Skin epidermis (tissue), 12 donors: ENCODE measurements at regions not wholly inside any gene's neighbourhood (a gene's known extent, or its start where the extent isn't known, plus 50 kb on each side); places are given as distances from the start of the nearest gene placed in this dataset.
"Not testable (repeated sequence)": the region's sequence is repeated elsewhere in the genome, so short reads cannot be mapped to it uniquely, and the experiment has no call there.

Source experiments
- H3K27ac ChIP-seq, 21 experiments: fragments of 200-600 bp; sonication (generic) in 11 of 21; one replicate each; pipeline ENCODE4 v1.5.0; 2020; ENCODE audit warnings: mild to moderate bottlenecking in 3 of 21, inconsistent platforms in 2 of 21, moderate library complexity in 2 of 21
- H3K4me3 ChIP-seq, 7 experiments: fragments of 200-600 bp; sonication (generic) in 2 of 7; one replicate each; pipeline ENCODE4 v1.5.0; 2020; ENCODE audit warnings: inconsistent platforms in 2 of 7, mild to moderate bottlenecking in 2 of 7, moderate library complexity in 1 of 7

- no peak overlapping the region for H3K4me3 ChIP-seq
- H3K27ac ChIP-seq: no peak overlapping the region
Measured at GRCh38 chr20:30484009-30484748, 773.3 kb upstream of the DEFB115 start.

- H3K4me3 ChIP-seq: no peak overlapping the region
- H3K27ac ChIP-seq: no peak overlapping the region
Measured at GRCh38 chr20:30484749-30485070, 772.8 kb upstream of the DEFB115 start.

GRCh38 chr20:30485331-30486102, 771.9 kb upstream of the DEFB115 start:
- no peak overlapping the region for H3K4me3 ChIP-seq
- no peak overlapping the region for H3K27ac ChIP-seq

DNA sequence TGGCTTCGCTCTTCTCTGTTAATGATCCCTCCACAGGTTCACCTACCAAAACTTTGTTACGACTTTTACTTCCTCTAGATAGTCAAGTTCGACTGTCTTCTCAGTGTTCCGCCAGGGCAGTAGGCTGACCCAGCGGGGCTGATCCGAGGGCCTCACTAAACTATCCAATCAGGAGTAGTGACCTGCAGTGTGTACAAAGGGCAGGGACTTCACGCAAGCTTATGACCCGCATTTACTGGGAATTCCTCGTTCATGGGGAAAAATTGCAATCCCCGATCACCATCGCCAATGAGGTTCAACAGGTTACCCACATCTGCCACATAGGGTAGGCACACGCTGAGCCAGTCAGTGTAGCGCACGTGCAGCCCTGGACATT, 771.4 kb upstream of the DEFB115 start:
- Histone ChIP-seq H3K27ac (no peak overlapping the region), H3K4me3 (no peak overlapping the region)

DNA sequence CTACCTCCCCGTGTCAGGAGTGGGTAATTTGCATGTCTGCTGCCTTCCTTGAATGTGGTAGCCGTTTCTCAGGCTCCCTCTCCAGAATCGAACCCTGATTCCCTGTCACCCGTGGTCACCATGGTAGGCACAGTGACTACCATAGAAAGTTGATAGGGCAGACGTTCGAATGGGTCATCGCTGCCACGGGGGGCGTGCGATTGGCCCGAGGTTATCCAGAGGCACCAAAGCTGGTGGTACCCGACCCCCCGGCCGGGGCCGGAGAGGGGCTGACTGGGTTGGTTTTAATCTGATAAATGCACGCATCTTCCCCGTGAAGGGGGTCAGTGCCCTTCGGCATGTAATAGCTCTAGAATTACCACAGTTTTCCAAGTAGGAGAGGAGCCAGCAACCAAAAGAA, 770.0 kb upstream of the DEFB115 start:
- H3K27ac ChIP-seq, H3K4me3 ChIP-seq: not testable (repeated sequence)

GRCh38 chr20:30487947-30488926, 769.2 kb upstream of the DEFB115 start:
- Histone ChIP-seq H3K27ac (no peak overlapping the region), H3K4me3 (no peak overlapping the region)

GRCh38 chr20:30488941-30489613, 768.4 kb upstream of the DEFB115 start:
- no peak overlapping the region for H3K4me3 ChIP-seq
- no peak overlapping the region for H3K27ac ChIP-seq

- no peak overlapping the region for H3K4me3 ChIP-seq
- no peak overlapping the region for H3K27ac ChIP-seq
Measured at GRCh38 chr20:30489614-30490003, 767.9 kb upstream of the DEFB115 start.

DNA sequence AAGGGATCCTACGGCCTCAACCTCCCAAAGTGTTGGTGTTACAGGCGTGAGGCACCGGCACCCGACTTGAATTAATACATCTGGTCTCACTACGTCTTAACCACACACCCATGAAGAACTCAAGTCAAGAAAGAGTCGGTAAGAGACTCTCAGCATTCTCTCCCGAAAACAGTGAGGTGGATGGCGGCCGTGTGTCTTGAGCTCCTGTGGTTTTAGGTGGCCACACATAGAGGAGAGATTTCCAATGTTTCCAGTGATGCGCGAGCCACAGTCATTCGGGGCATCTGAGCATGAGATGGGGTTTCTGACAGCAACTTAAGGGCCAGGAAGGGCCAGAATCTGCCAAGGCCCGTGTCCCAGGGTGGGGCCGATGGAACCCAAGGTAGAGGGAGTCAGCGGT, 766.4 kb upstream of the DEFB115 start:
- no peak overlapping the region for H3K27ac ChIP-seq
- no peak overlapping the region for H3K4me3 ChIP-seq

DNA sequence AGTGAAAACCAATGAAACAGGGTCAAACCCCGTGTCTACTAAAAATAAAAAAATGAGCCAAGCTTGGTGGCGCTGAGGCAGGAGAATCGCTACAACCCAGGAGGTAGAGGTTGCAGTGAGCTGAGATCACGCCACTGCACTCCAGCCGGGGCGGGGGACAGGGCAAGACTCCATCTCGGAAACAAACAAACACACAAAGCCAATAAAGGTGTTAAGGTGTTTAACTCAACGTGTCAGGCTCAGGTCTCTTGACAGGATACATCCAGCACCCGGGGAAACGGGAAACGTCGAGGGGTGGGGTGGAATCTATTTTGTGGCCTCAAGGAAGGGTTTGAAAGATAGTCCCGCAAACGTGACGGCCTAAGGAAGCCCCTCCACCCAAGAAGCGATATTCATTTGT, 760.8 kb upstream of the DEFB115 start:
- not testable (repeated sequence) for H3K27ac ChIP-seq, H3K4me3 ChIP-seq

DNA sequence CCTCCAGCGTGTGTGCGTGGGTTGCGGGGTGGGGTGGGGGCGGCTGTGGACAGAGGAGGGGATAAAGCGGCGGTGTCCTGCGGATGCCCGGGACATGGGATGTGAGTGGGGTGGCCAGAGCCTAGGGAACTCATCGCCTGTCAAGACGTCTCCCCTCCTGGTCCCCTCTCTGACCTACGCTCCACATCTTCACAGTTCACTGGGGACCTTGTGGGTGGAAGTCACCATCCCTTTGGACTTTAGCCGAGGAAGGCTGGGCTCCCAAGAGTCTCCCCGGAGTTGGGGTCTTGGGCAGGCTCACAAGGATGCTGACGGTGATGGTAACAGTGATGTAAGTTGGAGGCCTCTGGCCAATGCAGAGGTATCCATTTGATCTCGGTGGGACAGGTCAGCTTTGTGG, 760.3 kb upstream of the DEFB115 start:
- H3K27ac ChIP-seq, H3K4me3 ChIP-seq: not testable (repeated sequence)

GRCh38 chr20:30499123-30499522, 758.3 kb upstream of the DEFB115 start:
- no peak overlapping the region for H3K27ac ChIP-seq
- no peak overlapping the region for H3K4me3 ChIP-seq

DNA sequence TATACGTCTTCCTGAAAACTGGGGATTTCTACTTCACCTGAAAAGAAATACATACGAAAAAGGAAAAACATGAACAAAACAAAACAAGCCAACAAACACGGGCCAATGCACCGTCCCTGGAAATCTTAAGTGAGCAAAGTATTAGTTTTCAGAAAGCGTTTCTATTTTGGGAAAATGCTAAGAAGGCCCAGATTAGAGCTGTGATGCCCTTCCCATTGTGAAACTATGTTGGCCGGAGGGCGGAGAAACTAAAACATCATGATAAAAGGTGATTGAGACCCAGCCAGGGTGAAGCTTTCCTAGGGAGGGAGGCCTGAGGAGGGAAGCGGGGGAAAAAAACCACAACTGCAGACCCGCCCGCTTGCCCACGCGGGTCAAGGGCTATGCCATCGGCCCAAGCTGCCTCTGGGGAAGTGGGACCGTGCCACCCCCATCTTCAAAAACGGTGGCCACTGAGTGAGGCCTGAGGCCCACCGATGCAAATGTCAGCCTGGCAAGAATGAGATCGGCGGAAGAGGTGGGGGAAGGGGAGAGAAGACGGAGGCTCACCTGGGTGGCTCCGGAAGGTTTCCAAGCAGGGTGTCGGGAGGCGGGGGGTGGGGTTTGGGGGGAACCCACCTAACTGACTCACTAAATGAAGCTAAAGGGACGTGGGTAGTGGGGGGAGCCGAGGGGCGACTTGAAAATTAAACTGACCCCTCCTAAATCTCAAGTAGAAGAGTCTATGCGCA, 757.6 kb upstream of the DEFB115 start:
- not testable (repeated sequence) for H3K4me3 ChIP-seq, H3K27ac ChIP-seq

DNA sequence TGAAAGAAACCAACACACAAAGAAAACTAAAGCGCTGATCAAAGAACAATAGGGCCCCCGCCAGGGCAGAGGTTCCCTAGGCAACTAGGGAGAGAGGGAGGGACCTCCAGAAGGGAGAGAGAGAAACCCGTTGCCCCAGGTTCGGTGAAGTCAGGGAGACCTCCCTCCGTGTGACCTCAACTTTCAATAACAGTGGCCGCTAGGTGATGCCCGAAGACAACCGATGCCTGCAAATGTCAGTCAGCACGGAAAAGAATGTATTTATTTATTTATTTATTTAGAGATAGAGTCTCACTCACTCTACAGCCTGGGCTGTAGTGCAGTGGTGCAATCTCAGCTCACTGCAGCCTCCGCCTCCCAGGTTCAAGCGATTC, 757.0 kb upstream of the DEFB115 start:
- not testable (repeated sequence) for H3K27ac ChIP-seq, H3K4me3 ChIP-seq

- no peak overlapping the region for H3K27ac ChIP-seq
- no peak overlapping the region for H3K4me3 ChIP-seq
Measured at GRCh38 chr20:30500829-30501440, 756.5 kb upstream of the DEFB115 start.

DNA sequence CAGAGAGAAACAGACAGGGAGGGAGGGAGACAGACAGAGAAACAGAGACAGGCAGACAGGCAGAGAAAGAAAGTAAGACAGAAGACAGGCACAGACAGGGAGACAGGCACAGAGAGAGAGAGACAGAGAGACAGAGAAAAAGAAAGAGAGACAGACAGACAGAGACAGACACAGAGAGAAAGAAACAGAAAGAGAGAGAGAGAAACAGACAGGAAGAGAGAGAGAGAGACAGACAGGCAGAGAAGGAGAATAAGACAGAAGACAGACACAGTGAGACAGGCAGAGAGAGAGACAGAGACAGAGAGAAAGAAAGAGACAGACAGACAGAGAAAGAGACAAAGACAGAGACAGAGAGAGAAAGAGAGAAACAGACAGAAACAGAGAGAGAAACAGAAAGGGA, 754.8 kb upstream of the DEFB115 start:
- Histone ChIP-seq H3K27ac (no peak overlapping the region), H3K4me3 (no peak overlapping the region)

- not testable (repeated sequence) for H3K4me3 ChIP-seq, H3K27ac ChIP-seq
Measured at GRCh38 chr20:30503204-30503603, 754.3 kb upstream of the DEFB115 start.

GRCh38 chr20:30503992-30504570, 753.4 kb upstream of the DEFB115 start:
- H3K27ac ChIP-seq: no peak overlapping the region
- no peak overlapping the region for H3K4me3 ChIP-seq

DNA sequence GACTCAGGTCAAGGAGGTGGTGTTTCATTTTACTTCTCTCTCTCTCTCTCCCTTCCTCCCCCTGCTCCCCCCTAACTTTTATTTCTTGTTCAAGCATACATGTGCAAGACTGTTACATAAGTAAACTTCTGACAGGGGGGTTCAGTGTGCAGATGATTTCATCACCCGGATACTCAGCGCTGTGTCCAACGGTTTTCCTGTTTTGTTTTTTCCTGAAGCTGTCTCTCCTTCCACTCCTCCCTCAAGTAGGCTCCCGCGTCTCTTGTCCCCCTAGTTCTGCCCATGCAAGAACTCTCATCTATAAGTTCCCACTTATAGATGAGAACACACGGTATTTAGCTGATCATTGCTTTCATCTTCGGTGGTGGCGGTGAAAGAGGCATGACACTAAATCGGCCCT, 751.9 kb upstream of the DEFB115 start:
- H3K4me3 ChIP-seq: no peak overlapping the region
- H3K27ac ChIP-seq: no peak overlapping the region
